LNCaP clone FGC (cell line): ENCODE measurements at regions not wholly inside any gene's neighbourhood (a gene's known extent, or its start where the extent isn't known, plus 50 kb on each side); places are given as distances from the start of the nearest gene placed in this dataset.

ENCODE experiments used
- DNase-seq: peaks from one replicate; pipeline ENCODE4 v3.0.0-alpha.2; 2011; ENCODE audit warnings: low read depth
- H3K4me3 ChIP-seq: 2 replicates; pipeline ENCODE4 v1.5.1; 2011; ENCODE audit warnings: mild to moderate bottlenecking, low read depth, low read length, control low read depth
- TF ChIP-seq, protein P1 (sequence below): IDR thresholded peaks from 2 replicates; pipeline ENCODE4 v1.5.1; 2012; ENCODE audit warnings: mild to moderate bottlenecking; ENCODE audit not compliant: control insufficient read depth, insufficient read depth; ENCODE audit errors: extremely low read depth

DNA sequence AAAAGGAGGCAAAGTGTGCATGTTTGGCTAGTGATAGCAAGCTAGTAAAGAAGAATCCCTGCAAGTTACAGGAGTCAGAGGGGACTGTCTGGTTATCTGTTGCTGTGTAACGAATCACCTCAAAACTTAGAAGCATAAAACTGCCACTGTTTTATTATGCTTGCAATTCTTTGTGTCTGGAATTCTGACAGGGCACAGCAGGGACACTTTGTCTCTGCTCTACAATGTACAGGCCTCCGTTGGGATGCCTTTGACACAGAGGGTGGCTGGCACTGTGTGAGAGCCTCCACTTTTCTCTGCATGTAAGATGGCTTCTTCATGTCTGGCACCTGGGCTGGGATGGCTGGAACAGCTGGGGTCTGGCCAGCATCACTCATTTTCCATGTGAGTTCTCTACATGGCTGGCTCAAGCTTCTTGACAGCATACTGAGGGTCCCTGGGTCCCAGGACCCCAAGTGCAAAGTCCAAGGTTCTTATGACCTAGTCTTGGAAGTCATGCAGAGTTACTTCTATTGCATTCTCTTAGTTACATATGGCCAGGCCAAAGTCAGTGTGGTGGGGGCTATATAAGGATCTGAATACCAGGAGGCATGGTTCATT, 276.9 kb downstream of the RPS24 start:
- no peak for DNase-seq
- TF ChIP-seq, protein P1, sequence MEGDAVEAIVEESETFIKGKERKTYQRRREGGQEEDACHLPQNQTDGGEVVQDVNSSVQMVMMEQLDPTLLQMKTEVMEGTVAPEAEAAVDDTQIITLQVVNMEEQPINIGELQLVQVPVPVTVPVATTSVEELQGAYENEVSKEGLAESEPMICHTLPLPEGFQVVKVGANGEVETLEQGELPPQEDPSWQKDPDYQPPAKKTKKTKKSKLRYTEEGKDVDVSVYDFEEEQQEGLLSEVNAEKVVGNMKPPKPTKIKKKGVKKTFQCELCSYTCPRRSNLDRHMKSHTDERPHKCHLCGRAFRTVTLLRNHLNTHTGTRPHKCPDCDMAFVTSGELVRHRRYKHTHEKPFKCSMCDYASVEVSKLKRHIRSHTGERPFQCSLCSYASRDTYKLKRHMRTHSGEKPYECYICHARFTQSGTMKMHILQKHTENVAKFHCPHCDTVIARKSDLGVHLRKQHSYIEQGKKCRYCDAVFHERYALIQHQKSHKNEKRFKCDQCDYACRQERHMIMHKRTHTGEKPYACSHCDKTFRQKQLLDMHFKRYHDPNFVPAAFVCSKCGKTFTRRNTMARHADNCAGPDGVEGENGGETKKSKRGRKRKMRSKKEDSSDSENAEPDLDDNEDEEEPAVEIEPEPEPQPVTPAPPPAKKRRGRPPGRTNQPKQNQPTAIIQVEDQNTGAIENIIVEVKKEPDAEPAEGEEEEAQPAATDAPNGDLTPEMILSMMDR = no peak
- H3K4me3 ChIP-seq = no peak overlapping the region

DNA sequence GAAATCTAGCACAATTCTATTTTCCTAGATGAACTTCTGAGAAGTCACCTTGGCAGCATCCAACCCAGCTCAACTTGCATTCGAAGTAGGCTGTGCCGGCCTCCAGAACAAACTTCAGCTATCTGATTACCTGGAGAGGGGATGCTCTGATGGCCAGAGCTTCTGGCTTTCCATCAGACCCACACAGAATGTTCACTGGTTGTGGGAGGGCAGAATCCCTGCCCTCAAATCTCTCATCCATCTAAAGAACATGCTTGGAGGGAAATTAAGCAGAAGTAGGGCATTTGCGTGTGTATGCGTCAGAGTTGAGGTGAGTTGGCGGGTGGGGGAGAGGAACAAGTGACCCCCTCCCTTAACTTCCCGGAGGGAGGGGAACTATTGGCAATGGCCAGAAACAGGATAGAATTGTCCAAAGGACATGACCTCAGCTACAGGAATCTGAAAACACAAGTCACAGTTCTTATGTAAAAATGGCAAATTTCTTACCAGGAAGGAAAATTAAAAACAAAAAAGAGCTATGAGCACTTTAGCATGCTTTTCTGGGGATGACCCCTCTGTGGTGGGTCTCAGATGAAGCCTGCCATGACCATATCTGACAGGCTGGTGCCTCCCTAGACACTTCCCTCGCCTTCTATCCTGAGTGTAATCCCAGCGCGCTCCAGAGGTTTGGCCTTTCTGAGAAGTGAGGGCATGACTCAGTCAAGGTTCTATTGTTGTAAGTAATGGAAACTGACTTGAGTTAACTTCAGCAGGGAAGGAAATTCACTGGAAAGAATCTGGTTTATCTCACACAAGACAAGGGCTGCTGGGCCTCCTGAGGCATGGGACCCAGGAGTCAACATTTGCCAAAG, 278.8 kb downstream of the RPS24 start:
- no peak overlapping the region for H3K4me3 ChIP-seq
- DNase-seq = no peak
- TF ChIP-seq, protein P1 = no peak

DNA sequence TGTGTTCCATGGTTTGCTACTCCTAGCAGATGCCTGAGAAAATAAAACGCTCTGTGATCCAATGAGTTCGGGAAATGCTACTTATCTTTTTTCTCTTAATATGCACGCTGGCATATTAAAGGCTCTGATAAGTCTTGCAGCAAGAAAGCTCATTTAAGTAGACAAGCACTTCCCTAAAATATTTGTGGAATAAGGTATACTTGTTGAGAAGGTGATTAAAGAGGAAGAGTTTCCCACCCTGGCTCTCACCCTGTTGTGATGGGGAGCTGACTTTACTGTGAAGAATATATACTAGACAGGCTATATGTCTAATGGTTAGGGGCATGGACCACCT, 279.4 kb downstream of the RPS24 start:
- DNase-seq = no peak
- H3K4me3 ChIP-seq = no peak overlapping the region
- TF ChIP-seq, protein P1 = no peak

DNA sequence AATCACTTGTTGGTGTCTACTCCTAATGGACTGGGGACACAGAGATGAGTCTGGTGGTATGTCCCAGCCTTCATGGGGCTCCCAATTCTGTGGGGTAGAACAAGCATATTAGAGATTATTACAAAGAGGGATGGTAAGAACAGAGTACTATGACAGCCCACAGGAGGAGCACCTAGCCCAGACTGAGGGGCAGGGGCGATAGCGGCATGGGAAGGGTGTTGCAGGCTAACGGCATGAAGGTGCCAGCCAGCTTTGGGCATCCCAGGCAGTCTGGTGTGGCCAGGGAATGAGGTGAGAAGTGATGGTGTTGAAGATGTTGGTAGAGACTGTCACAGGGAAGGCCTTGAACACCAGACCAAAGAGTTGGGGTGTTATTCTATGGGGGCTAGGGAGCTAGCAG, 280.0 kb downstream of the RPS24 start:
- TF ChIP-seq, protein P1 = no peak
- H3K4me3 ChIP-seq = no peak overlapping the region
- DNase-seq = no peak

DNA sequence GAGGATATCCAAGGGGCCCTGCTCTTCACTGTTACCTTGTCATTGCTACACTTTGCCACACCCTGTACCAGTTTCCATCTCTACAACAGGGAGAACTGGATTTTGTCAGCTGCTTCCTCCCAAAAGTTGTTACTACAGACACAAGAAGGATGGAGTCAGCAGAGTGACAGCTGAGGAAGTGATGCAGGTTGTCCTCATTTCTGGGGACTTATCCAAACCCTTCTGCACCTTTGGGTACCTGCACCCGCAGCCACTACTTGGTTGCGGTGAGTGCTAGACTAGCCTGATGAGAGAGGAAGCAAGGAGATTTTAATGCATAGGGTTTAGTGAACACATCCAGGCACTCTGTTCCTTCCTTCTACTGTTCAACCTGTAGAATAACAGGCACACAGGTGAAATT, 281.0 kb downstream of the RPS24 start:
- TF ChIP-seq, protein P1 = no peak
- H3K4me3 ChIP-seq = no peak overlapping the region
- DNase-seq = no peak

DNA sequence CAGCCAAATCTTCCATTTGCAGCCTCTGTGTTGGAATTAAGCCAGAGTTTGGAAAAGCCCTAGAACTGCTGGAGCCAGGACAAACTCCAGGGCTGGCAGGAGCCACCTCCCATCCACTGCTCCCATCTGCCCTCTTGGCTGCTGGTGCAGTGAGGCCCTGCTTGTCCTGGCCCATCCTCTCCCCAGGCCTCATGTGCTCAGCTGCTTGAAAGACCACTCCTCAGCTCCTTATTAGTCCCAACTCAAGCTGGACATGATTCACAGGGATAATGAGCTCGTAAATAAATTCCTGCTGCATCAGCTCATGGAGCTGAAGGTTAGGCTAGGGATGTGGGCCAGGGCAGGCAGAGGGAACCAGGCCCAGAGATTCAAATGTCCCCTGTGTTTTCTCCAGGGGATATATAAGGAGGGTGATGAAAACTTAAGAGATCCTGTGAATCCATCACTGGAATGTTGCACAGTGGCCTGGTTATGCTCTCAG, 282.8 kb downstream of the RPS24 start:
- H3K4me3 ChIP-seq = no peak overlapping the region
- DNase-seq = peak; percentile 72

More for the DNA sequence above, 282.8 kb downstream of the RPS24 start:
- TF ChIP-seq, protein P1 = no peak
